22Rv1 (cell line): ENCODE measurements at regions not wholly inside any gene's neighbourhood (a gene's known extent, or its start where the extent isn't known, plus 50 kb on each side); places are given as distances from the start of the nearest gene placed in this dataset.

Experiments used
- CTCF ChIP-seq: fragments of 450-650 bp; IDR thresholded peaks from 2 replicates; pipeline ENCODE4 v1.5.1; 2017; ENCODE audit warnings: mild to moderate bottlenecking
- ZFX ChIP-seq: fragments of 450-650 bp; IDR thresholded peaks from 2 replicates; pipeline ENCODE4 v1.6.1; 2017; ENCODE audit warnings: antibody characterized with exemption, borderline replicate concordance

- no peak for TF ChIP-seq CTCF
- no peak for TF ChIP-seq ZFX
Measured at GRCh38 chrX:134158821-134159512, 78.0 kb upstream of the CCDC160 start.
